ENCODE measurements at regions not wholly inside any gene's neighbourhood (a gene's known extent, or its start where the extent isn't known, plus 50 kb on each side); places are given as distances from the start of the nearest gene placed in this dataset.

- ChIA-PET POLR2A (no interaction called here), CTCF (no interaction called here)
- no peaks in the 10 kb centered on the region for H4K20me1 ChIP-seq (ENCODE audit: insufficient read depth)
- H3K9me3 ChIP-seq = no peaks in the 10 kb centered on the region
- no peak overlapping the region for H3K4me3 ChIP-seq (ENCODE audit: low read depth in 2 of 2, low read length in 1 of 2)
- H3K9me2 ChIP-seq = no peaks in the 10 kb centered on the region
- H3F3A ChIP-seq (replicated peaks; ENCODE audit: insufficient read depth) = no peaks in the 10 kb centered on the region
- no peak overlapping the region for H3K9ac ChIP-seq
- TF ChIP-seq MXI1 (IDR thresholded peaks at IDR 0.05; ENCODE audit: low read depth, low read length) (no peak), POLR2AphosphoS5 (IDR thresholded peaks at IDR 0.05; ENCODE audit: low read depth, low read length) (no peak), MAX (IDR thresholded peaks at IDR 0.05; ENCODE audit: low read depth) (no peak), USF2 (IDR thresholded peaks at IDR 0.05; ENCODE audit: borderline replicate concordance, low read depth, low read length) (no peak), GATA2 (CRISPR knock-in tag; IDR thresholded peaks at IDR 0.05) (no peak), RFX5 (IDR thresholded peaks at IDR 0.05; ENCODE audit: low read length) (no peak), SIN3A (IDR thresholded peaks at IDR 0.05; ENCODE audit: borderline replicate concordance, low read depth, low read length) (no peak), RAD21 (IDR thresholded peaks at IDR 0.05; ENCODE audit: low read length) (no peak), TEAD4 (IDR thresholded peaks at IDR 0.05; ENCODE audit: borderline replicate concordance, insufficient read depth) (no peak), TAF1 (IDR thresholded peaks at IDR 0.05; ENCODE audit: borderline replicate concordance, low read depth, low read length) (no peak)
- DNase-seq = no peak
- no peak overlapping the region for H2AFZ ChIP-seq (ENCODE audit: low read depth)
- H3K27ac ChIP-seq (ENCODE audit: low read depth in 2 of 2, low read length in 1 of 2) = no peak overlapping the region
- H3K79me2 ChIP-seq (ENCODE audit: insufficient read depth) = no peaks in the 10 kb centered on the region
- H3K4me1 ChIP-seq (ENCODE audit: control insufficient read depth in 1 of 2, insufficient read depth in 2 of 2, low read depth in 1 of 2, low read length in 1 of 2) = no peaks in the 10 kb centered on the region
- H3K36me3 ChIP-seq (replicated peaks in 1 of 2; ENCODE audit: control insufficient read depth in 1 of 2, insufficient read depth in 2 of 2, low read length in 1 of 2) = no peaks in the 10 kb centered on the region
- no peak overlapping the region for H3K4me2 ChIP-seq
- WGBS (ENCODE audit: low lambda C conversion rate) = 44% methylated on average over 4 of the region's 4 CpGs
- no peaks in the 10 kb centered on the region for H3K27me3 ChIP-seq (ENCODE audit: insufficient read depth)
These were observed 282.2 kb downstream of the MAF start for GRCh38 chr16:79318143-79318899.

GRCh38 chr16:79317521-79317920, 283.0 kb downstream of the MAF start:
- TF ChIP-seq MAX (IDR thresholded peaks at IDR 0.05; ENCODE audit: low read depth) (no peak), TEAD4 (IDR thresholded peaks at IDR 0.05; ENCODE audit: borderline replicate concordance, insufficient read depth) (no peak), USF2 (IDR thresholded peaks at IDR 0.05; ENCODE audit: borderline replicate concordance, low read depth, low read length) (no peak), NFIC (IDR thresholded peaks at IDR 0.05; ENCODE audit: borderline replicate concordance) (no peak), ZBTB33 (IDR thresholded peaks at IDR 0.05; ENCODE audit: borderline replicate concordance, low read depth) (no peak), JUND (IDR thresholded peaks at IDR 0.05) (no peak), YY1 (IDR thresholded peaks at IDR 0.05; ENCODE audit: low read depth) (no peak)
- Histone ChIP-seq H3K4me3 (ENCODE audit: low read depth in 2 of 2, low read length in 1 of 2) (no peak overlapping the region), H3K27ac (ENCODE audit: low read depth in 2 of 2, low read length in 1 of 2) (no peak overlapping the region), H3K36me3 (replicated peaks in 1 of 2; ENCODE audit: control insufficient read depth in 1 of 2, insufficient read depth in 2 of 2, low read length in 1 of 2) (no peaks in the 10 kb centered on the region), H3K4me1 (ENCODE audit: control insufficient read depth in 1 of 2, insufficient read depth in 2 of 2, low read depth in 1 of 2, low read length in 1 of 2) (no peaks in the 10 kb centered on the region), H3K27me3 (ENCODE audit: insufficient read depth) (no peaks in the 10 kb centered on the region), H2AFZ (ENCODE audit: low read depth) (no peak overlapping the region), H4K20me1 (ENCODE audit: insufficient read depth) (no peaks in the 10 kb centered on the region), H3K9me3 (no peaks in the 10 kb centered on the region), H3K79me2 (ENCODE audit: insufficient read depth) (no peaks in the 10 kb centered on the region), H3K9me2 (no peaks in the 10 kb centered on the region), H3K4me2 (no peak overlapping the region), H3K9ac (no peak overlapping the region), H3F3A (replicated peaks; ENCODE audit: insufficient read depth) (no peaks in the 10 kb centered on the region)
- no peak for DNase-seq
- CTCF ChIA-PET = no interaction called here
- WGBS (ENCODE audit: low lambda C conversion rate) = 42% methylated on average over 2 of the region's 2 CpGs
- POLR2A ChIA-PET = no interaction called here

Data from SK-N-SH (cell line).